Thoracic aorta (tissue), 2 donors: ENCODE measurements at regions not wholly inside any gene's neighbourhood (a gene's known extent, or its start where the extent isn't known, plus 50 kb on each side); places are given as distances from the start of the nearest gene placed in this dataset.
A peak's percentile ranks its signal among the peaks of the same experiment; 100 is the strongest.
"Not testable (repeated sequence)": the region's sequence is repeated elsewhere in the genome, so short reads cannot be mapped to it uniquely, and the experiment has no call there.

Experiments
- ATAC-seq: fragments of 150-250 bp; one replicate; pipeline ENCODE4 v1.8.0; 2017; ENCODE audit warnings: low read depth; ENCODE audit not compliant: insufficient number of reproducible peaks, low FRiP score
- DNase-seq: peaks from one replicate; pipeline ENCODE4 v3.0.0-alpha.2; 2020; ENCODE audit warnings: low spot score
- H3K27ac ChIP-seq, 2 donors: fragments of 200-600 bp; sonication (generic); 1 replicate in 1 of 2; 2 replicates in 1 of 2; pipeline ENCODE4 v1.5.1; 2016; ENCODE audit warnings: mild to moderate bottlenecking in 2 of 2, moderate library complexity in 2 of 2
- H3K27me3 ChIP-seq: fragments of 200-600 bp; sonication (generic); replicated peaks from 2 replicates; pipeline ENCODE4 v1.6.0; 2016; ENCODE audit warnings: mild to moderate bottlenecking; ENCODE audit not compliant: insufficient read depth
- H3K36me3 ChIP-seq: fragments of 200-600 bp; sonication (generic); one replicate; pipeline ENCODE4 v1.5.1; 2016
- H3K4me1 ChIP-seq, 2 donors: fragments of 200-600 bp; sonication (generic); 1 replicate in 1 of 2; 2 replicates in 1 of 2; pipeline versions ENCODE4 v1.5.1 to v1.6.0; 2016; ENCODE audit warnings: low read depth in 2 of 2, mild to moderate bottlenecking in 1 of 2; ENCODE audit not compliant: control insufficient read depth in 1 of 2
- H3K4me3 ChIP-seq: fragments of 200-600 bp; sonication (generic); 2 replicates; pipeline ENCODE4 v1.5.1; 2016; ENCODE audit warnings: mild to moderate bottlenecking
- H3K9me3 ChIP-seq: fragments of 200-600 bp; sonication (generic); 2 replicates; pipeline ENCODE4 v1.5.1; 2016
- TF ChIP-seq, protein P1 (sequence below): fragments of 200-600 bp; sonication (generic); IDR thresholded peaks from one replicate; pipeline ENCODE4 v1.5.1; 2019; ENCODE audit warnings: antibody characterized with exemption

DNA sequence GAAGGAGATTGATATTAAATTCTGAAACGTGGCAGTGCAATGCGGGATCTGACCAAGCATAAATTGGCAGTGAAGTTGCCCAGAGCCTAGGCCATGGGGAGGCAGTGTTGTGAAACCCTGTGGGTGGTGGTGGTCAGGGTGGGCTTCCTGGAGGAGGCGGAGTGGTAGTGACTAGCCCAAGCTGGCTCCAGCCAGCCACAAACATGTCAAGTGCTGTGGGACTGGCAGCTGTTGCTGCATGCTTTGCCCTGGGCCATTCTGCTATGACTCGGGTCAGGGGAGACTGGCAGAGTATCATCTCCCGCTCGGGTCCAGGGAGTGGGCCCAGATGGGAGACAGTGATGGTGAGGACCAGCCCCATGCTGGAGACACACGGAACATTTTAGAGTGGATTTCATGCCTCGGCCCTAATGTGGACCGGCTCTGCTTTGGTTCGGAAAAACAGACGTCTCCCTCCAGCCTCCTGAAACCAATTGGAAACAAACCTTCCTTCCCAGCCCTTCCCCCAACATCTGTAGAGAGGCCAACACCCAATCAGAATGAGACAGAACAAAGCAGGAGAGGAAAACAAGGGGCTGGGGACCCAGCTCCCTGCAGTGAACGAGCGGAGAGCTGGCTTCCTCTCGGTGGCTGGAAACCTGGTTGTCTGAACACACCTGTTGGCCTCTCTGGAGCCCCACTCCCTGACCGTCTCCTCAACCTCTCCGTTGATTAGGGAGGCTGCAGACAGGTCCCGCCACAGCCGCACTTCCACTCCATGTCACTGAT is 58.2 kb downstream of the TMEM270 start:
- Histone ChIP-seq H3K27me3 (no peaks in the 10 kb centered on the region), H3K36me3 (no peaks in the 10 kb centered on the region), H3K4me3 (no peak overlapping the region), H3K9me3 (no peaks in the 10 kb centered on the region), H3K27ac (no peak overlapping the region), H3K4me1 (peaks cover 0 to 9% of the 10 kb centered on the region in 2 donors)
- DNase-seq, result no peak
- no peak for ATAC-seq
- TF ChIP-seq, protein P1, sequence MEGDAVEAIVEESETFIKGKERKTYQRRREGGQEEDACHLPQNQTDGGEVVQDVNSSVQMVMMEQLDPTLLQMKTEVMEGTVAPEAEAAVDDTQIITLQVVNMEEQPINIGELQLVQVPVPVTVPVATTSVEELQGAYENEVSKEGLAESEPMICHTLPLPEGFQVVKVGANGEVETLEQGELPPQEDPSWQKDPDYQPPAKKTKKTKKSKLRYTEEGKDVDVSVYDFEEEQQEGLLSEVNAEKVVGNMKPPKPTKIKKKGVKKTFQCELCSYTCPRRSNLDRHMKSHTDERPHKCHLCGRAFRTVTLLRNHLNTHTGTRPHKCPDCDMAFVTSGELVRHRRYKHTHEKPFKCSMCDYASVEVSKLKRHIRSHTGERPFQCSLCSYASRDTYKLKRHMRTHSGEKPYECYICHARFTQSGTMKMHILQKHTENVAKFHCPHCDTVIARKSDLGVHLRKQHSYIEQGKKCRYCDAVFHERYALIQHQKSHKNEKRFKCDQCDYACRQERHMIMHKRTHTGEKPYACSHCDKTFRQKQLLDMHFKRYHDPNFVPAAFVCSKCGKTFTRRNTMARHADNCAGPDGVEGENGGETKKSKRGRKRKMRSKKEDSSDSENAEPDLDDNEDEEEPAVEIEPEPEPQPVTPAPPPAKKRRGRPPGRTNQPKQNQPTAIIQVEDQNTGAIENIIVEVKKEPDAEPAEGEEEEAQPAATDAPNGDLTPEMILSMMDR, result no peak

DNA sequence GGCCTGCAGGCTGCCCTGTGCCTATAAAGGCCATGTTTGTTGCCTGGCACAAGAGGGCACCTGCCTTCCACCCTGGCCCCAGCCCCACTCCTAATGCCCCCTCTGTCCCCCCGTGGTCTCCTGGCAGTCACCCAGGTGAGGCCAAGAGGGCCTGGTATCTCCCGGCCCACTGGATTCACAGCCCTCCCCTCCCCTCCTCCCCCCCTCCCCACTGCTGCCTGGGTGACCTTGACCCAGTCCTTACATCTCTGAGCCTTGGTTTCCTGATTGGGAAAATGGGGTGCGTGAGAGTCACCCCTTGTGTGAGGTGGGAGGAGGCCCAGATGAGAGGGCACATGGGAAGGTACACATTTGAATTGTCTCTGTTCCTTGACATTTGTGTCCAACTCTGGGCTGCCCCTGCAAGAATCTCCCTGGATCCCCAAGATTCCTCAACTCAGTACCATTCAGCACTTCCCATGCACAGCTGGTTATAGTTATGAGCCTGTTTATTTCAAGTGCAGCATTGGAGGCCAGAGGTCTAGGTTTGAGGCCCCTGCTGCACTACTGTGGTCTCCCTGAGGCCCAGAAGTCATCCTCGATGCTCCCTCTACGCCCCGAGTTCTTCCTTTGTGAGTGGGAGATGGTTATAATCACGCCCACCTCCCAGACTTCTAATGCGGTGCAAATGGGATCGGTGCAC is 58.9 kb downstream of the TMEM270 start:
- Histone ChIP-seq H3K4me3 (no peak overlapping the region), H3K9me3 (no peaks in the 10 kb centered on the region), H3K4me1 (peaks cover 0 to 11% of the 10 kb centered on the region in 2 donors), H3K36me3 (no peaks in the 10 kb centered on the region), H3K27ac (no peak overlapping the region), H3K27me3 (no peaks in the 10 kb centered on the region)
- TF ChIP-seq, protein P1, result no peak
- ATAC-seq, result no peak
- no peak for DNase-seq

DNA sequence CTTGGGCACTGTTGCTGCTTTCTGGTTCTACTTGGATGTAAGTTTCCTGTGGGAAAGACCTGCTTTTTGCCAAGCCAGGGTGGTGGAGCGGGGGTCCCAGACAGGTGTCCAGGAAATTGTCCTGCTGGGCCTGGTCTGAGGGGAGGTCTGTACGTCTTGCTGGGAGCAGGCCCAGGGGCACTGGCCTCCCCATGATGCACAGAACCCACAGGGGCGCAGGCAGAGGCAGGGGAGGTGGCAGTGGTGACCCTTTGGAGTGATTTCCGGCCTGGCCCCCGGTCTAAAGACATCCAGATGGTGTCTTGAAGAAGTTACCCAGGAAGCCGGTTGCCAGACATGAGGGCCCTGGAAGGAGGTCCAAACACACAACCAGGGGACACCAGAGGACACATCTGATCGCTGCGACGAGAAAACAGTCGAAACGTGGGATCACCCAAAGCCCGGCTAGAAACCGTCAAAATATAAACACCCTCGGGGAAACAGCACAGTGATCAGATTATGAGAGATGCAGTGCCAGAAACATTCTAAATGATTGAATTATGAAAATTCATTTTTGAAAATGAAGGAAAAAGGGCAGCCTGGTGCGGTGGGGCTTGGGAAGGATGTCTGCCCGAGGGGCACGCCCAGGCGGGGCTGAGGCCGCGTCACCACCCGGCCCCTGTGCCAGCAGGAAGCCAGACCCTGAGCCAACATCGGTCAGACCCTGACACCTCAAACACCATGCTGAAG is 59.6 kb downstream of the TMEM270 start:
- no peak for DNase-seq
- no peaks in the 10 kb centered on the region for H3K9me3 ChIP-seq
- no peaks in the 10 kb centered on the region for H3K27me3 ChIP-seq
- ATAC-seq, result no peak
- no peak overlapping the region for H3K27ac ChIP-seq
- TF ChIP-seq, protein P1, result no peak
- H3K4me3 ChIP-seq, result no peak overlapping the region
- no peaks in the 10 kb centered on the region for H3K36me3 ChIP-seq
- H3K4me1 ChIP-seq, result peaks cover 7 to 18% of the 10 kb centered on the region in 2 donors

DNA sequence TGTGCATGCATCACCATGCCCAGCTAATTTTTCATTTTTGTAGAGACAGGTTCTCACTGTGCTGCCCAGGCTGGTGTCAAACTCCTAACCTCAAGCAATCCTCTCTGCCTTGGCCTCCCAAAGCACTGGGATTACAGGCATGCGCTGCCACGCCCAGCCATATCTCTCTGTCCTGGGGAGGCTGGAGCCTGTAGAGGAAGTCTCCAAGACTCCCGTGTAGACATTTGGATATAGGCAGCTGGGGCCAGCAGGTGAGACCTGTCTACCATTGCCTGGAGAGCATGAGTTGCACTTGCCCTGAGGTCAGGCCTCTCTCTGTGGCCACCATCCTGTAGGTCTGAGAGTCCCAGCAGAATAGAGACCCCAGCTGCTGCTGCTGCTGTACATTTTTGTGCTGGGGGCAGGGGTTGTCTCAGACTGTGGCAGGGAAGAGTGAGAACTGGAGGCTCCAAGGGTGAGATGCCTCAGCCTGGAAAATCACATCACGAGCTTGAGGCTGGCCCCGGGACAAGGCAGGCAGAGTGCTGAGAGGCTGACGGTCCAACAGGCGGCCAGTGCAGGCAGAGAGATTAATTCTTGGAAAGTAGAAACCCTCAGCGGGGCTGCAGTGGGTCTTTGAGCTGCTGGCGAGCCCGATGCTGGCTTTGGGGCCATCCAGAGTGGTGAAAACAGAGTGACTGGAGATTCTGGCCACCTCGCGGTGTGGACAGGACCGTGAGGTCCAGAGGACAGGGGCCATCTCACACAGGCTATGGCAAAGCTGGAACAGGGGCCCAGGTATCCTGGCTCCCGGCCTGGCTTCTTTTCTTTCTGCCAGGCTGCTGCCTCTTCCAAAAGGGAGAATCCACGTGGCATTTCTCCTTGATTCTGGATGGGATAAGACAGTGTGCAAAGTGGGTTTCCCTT is 60.9 kb downstream of the TMEM270 start:
- no peak for ATAC-seq
- Histone ChIP-seq H3K9me3 (no peaks in the 10 kb centered on the region), H3K27me3 (no peaks in the 10 kb centered on the region), H3K27ac (peak overlapping the region; percentile 45 to 66), H3K36me3 (no peaks in the 10 kb centered on the region), H3K4me3 (no peak overlapping the region), H3K4me1 (peaks cover 8 to 18% of the 10 kb centered on the region in 2 donors)
- no peak for DNase-seq
- TF ChIP-seq, protein P1, result peak; percentile 13

DNA sequence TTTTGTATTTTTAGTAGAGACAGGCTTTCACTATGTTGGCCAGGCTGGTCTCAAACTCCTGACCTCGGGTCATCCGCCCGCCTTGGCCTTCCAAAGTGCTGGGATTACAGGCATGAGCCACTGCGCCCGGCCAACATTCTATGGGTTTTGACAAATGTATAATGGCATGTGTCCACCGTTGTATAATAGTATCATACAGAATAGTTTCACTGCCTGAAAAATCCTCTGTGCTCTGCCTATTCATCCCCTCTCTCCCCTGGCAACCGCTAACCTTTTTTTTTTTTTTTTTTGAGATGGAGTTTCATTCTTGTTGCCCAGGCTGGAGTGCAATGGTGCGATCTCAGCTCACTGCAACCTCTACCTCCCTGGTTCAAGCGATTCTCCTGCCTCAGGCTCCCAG is 67.7 kb downstream of the TMEM270 start:
- ATAC-seq, H3K4me3 ChIP-seq, H3K9me3 ChIP-seq, H3K4me1 ChIP-seq, H3K27ac ChIP-seq, DNase-seq, H3K27me3 ChIP-seq, H3K36me3 ChIP-seq: not testable (repeated sequence)
